HG02840 (cell line): ENCODE measurements at regions not wholly inside any gene's neighbourhood (a gene's known extent, or its start where the extent isn't known, plus 50 kb on each side); places are given as distances from the start of the nearest gene placed in this dataset.

Source experiments
- ATAC-seq: cut with Tn5 transposase; IDR thresholded peaks from one replicate; pipeline ENCODE4 v1.9.1; 2021; ENCODE audit warnings: mild to moderate bottlenecking, moderate library complexity, moderate number of reproducible peaks; ENCODE audit not compliant: unreplicated experiment, low FRiP score

- ATAC-seq: peak; percentile 80
Measured at GRCh38 chr7:25031007-25031406, 51.0 kb upstream of the OSBPL3 start.
